Caco-2 (cell line): ENCODE measurements at regions not wholly inside any gene's neighbourhood (a gene's known extent, or its start where the extent isn't known, plus 50 kb on each side); places are given as distances from the start of the nearest gene placed in this dataset.

ENCODE experiments used
- BruUV-seq: library from RNA; stranded (reverse); fragments of 400-500 nt; replicated peaks from 2 replicates; lab custom pipeline; 2021; lab: Mats Ljungman, UMichigan
- CTCF ChIA-PET: fragments of 300-600 bp; sonication (Branson Sonifier 250); formaldehyde crosslinking; loops from one replicate; lab custom pipeline; 2022; ENCODE audit warnings: antibody characterized with exemption; lab: Charles Lee
- POLR2A ChIA-PET: fragments of 300-600 bp; sonication (Branson Sonifier 250); formaldehyde crosslinking; loops from one replicate; lab custom pipeline; 2022; ENCODE audit warnings: antibody characterized with exemption; lab: Charles Lee
- DNase-seq, 2 experiments: peaks; one replicate each; pipeline versions ENCODE4 v3.0.0 to v3.0.0-alpha.2; 2020 to 2022
- H3K27me3 ChIP-seq: replicated peaks from 2 replicates; pipeline ENCODE4 v1.6.0; 2011; ENCODE audit warnings: low read length; ENCODE audit not compliant: control insufficient read depth, insufficient read depth
- H3K36me3 ChIP-seq: 2 replicates; pipeline ENCODE4 v1.5.1; 2011; ENCODE audit warnings: low read length; ENCODE audit not compliant: control insufficient read depth, insufficient read depth
- H3K4me1 ChIP-seq: fragments of 250-450 bp; sonication (Bioruptor Pico); 2 replicates; pipeline ENCODE4 v1.5.1; 2020; ENCODE audit warnings: mild to moderate bottlenecking
- H3K4me3 ChIP-seq: 2 replicates; pipeline ENCODE4 v1.5.1; 2011; ENCODE audit warnings: low read depth, mild to moderate bottlenecking, control low read depth, low read length
- H3K9me3 ChIP-seq: fragments of 250-450 bp; sonication (Bioruptor Pico); 2 replicates; pipeline ENCODE4 v1.5.1; 2020; ENCODE audit warnings: mild to moderate bottlenecking, moderate library complexity
- H3K27ac Mint-ChIP-seq: one replicate; pipeline ENCODE4 v1.8.0; 2022; ENCODE audit warnings: mixed read lengths; ENCODE audit not compliant: unreplicated experiment
- H3K27me3 Mint-ChIP-seq: one replicate; pipeline ENCODE4 v1.8.0; 2022; ENCODE audit warnings: mixed read lengths; ENCODE audit not compliant: insufficient read depth, unreplicated experiment
- H3K36me3 Mint-ChIP-seq: one replicate; pipeline ENCODE4 v1.8.0; 2022; ENCODE audit warnings: mild to moderate bottlenecking, mixed read lengths; ENCODE audit not compliant: insufficient read depth, unreplicated experiment
- H3K4me1 Mint-ChIP-seq: one replicate; pipeline ENCODE4 v1.8.0; 2022; ENCODE audit warnings: low read depth, mixed read lengths; ENCODE audit not compliant: unreplicated experiment
- H3K4me3 Mint-ChIP-seq: one replicate; pipeline ENCODE4 v1.8.0; 2022; ENCODE audit warnings: mild to moderate bottlenecking, moderate library complexity, mixed read lengths; ENCODE audit not compliant: unreplicated experiment
- H3K9me3 Mint-ChIP-seq: one replicate; pipeline ENCODE4 v1.8.0; 2022; ENCODE audit warnings: mixed read lengths; ENCODE audit not compliant: unreplicated experiment
- intact Hi-C: fragments of 100-400 bp; cut with micrococcal nuclease; formaldehyde crosslinking; loops from one replicate; pipeline ENCODE4 v1.10.0; 2022; ENCODE audit not compliant: unreplicated experiment
- TF ChIP-seq, protein P1 (sequence below), 2 experiments: fragments of 200-600 bp in 1 of 2; IDR thresholded peaks; 1 replicate in 1 of 2; 2 replicates in 1 of 2; pipeline versions ENCODE4 v1.5.1 to v1.8.0; 2011 to 2022; ENCODE audit warnings: antibody characterized with exemption in 1 of 2, control low read depth in 1 of 2, inconsistent platforms in 1 of 2, low read depth in 1 of 2, low read length in 1 of 2, mild to moderate bottlenecking in 1 of 2, moderate library complexity in 1 of 2; ENCODE audit not compliant: insufficient read depth in 1 of 2, severe bottlenecking in 1 of 2, unreplicated experiment in 1 of 2

GRCh38 chr9:78548670-78549069, 251.7 kb downstream of the PSAT1 start:
- H3K4me1 Mint-ChIP-seq = no peaks in the 10 kb centered on the region
- H3K27ac Mint-ChIP-seq = no peak overlapping the region
- Histone ChIP-seq H3K4me3 (no peak overlapping the region), H3K4me1 (no peaks in the 10 kb centered on the region), H3K9me3 (no peaks in the 10 kb centered on the region), H3K27me3 (no peaks in the 10 kb centered on the region), H3K36me3 (no peaks in the 10 kb centered on the region)
- no peaks in the 10 kb centered on the region for H3K9me3 Mint-ChIP-seq
- ChIA-PET POLR2A (no interaction called here), CTCF (no interaction called here)
- no peaks in the 10 kb centered on the region for H3K36me3 Mint-ChIP-seq
- TF ChIP-seq, protein P1, sequence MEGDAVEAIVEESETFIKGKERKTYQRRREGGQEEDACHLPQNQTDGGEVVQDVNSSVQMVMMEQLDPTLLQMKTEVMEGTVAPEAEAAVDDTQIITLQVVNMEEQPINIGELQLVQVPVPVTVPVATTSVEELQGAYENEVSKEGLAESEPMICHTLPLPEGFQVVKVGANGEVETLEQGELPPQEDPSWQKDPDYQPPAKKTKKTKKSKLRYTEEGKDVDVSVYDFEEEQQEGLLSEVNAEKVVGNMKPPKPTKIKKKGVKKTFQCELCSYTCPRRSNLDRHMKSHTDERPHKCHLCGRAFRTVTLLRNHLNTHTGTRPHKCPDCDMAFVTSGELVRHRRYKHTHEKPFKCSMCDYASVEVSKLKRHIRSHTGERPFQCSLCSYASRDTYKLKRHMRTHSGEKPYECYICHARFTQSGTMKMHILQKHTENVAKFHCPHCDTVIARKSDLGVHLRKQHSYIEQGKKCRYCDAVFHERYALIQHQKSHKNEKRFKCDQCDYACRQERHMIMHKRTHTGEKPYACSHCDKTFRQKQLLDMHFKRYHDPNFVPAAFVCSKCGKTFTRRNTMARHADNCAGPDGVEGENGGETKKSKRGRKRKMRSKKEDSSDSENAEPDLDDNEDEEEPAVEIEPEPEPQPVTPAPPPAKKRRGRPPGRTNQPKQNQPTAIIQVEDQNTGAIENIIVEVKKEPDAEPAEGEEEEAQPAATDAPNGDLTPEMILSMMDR (IDR thresholded peaks at IDR 0.05; ENCODE audit: insufficient read depth in 1 of 2, low read depth in 1 of 2, low read length in 1 of 2, severe bottlenecking in 1 of 2, unreplicated experiment in 1 of 2) = no peak
- DNase-seq = no peak
- BruUV-seq = no TSS peak
- intact Hi-C loops = no loop called here
- H3K27me3 Mint-ChIP-seq = no peaks in the 10 kb centered on the region
- H3K4me3 Mint-ChIP-seq = no peak overlapping the region

- H3K9me3 Mint-ChIP-seq = no peaks in the 10 kb centered on the region
- H3K4me1 ChIP-seq = no peaks in the 10 kb centered on the region
- H3K36me3 Mint-ChIP-seq = no peaks in the 10 kb centered on the region
- H3K4me3 ChIP-seq = no peak overlapping the region
- no peaks in the 10 kb centered on the region for H3K36me3 ChIP-seq
- H3K9me3 ChIP-seq = no peaks in the 10 kb centered on the region
- H3K27me3 Mint-ChIP-seq = no peaks in the 10 kb centered on the region
- no peaks in the 10 kb centered on the region for H3K4me1 Mint-ChIP-seq
- H3K27ac Mint-ChIP-seq = no peak overlapping the region
- ChIA-PET POLR2A (no interaction called here), CTCF (no interaction called here)
- H3K27me3 ChIP-seq = no peaks in the 10 kb centered on the region
- no peak overlapping the region for H3K4me3 Mint-ChIP-seq
- TF ChIP-seq, protein P1 (IDR thresholded peaks at IDR 0.05; ENCODE audit: insufficient read depth in 1 of 2, low read depth in 1 of 2, low read length in 1 of 2, severe bottlenecking in 1 of 2, unreplicated experiment in 1 of 2) = no peak
- no TSS peak for BruUV-seq
- no peak for DNase-seq
- intact Hi-C loops = no loop called here
Measured at GRCh38 chr9:78549711-78550110, 252.8 kb downstream of the PSAT1 start.

DNA sequence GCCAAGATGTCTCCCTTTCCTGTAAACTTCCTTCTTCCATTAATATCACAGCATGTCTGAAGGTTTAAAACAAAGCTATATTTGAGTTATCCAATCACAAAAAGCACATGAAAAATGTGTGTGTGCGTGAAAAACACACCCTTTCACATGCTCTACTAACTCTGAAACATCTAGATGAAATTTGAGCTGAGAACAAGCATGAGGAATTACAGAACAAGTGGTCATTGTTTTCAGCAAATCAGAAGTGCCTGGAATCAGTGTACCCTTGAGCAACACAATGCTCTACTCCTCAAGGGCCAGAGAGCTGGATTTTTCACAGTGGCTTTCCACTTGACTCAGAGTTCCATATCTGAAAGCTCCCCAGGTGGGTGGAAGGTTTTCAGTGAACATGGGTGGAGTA, 255.9 kb downstream of the PSAT1 start:
- no peaks in the 10 kb centered on the region for H3K4me1 Mint-ChIP-seq
- no peak overlapping the region for H3K27ac Mint-ChIP-seq
- intact Hi-C loops = no loop called here
- no peaks in the 10 kb centered on the region for H3K4me1 ChIP-seq
- H3K27me3 ChIP-seq = no peaks in the 10 kb centered on the region
- H3K9me3 ChIP-seq = no peaks in the 10 kb centered on the region
- no peak overlapping the region for H3K4me3 Mint-ChIP-seq
- TF ChIP-seq, protein P1 (IDR thresholded peaks at IDR 0.05; ENCODE audit: insufficient read depth in 1 of 2, low read depth in 1 of 2, low read length in 1 of 2, severe bottlenecking in 1 of 2, unreplicated experiment in 1 of 2) = no peak
- H3K36me3 Mint-ChIP-seq = no peaks in the 10 kb centered on the region
- ChIA-PET POLR2A (no interaction called here), CTCF (no interaction called here)
- no peaks in the 10 kb centered on the region for H3K27me3 Mint-ChIP-seq
- H3K36me3 ChIP-seq = no peaks in the 10 kb centered on the region
- BruUV-seq = no TSS peak
- no peaks in the 10 kb centered on the region for H3K9me3 Mint-ChIP-seq
- DNase-seq = no peak
- no peak overlapping the region for H3K4me3 ChIP-seq
